ENCODE measurements at regions not wholly inside any gene's neighbourhood (a gene's known extent, or its start where the extent isn't known, plus 50 kb on each side); places are given as distances from the start of the nearest gene placed in this dataset.

GRCh38 chr1:173101589-173101988, 50.8 kb upstream of the TNFSF18 start:
- TF ChIP-seq, protein P1, sequence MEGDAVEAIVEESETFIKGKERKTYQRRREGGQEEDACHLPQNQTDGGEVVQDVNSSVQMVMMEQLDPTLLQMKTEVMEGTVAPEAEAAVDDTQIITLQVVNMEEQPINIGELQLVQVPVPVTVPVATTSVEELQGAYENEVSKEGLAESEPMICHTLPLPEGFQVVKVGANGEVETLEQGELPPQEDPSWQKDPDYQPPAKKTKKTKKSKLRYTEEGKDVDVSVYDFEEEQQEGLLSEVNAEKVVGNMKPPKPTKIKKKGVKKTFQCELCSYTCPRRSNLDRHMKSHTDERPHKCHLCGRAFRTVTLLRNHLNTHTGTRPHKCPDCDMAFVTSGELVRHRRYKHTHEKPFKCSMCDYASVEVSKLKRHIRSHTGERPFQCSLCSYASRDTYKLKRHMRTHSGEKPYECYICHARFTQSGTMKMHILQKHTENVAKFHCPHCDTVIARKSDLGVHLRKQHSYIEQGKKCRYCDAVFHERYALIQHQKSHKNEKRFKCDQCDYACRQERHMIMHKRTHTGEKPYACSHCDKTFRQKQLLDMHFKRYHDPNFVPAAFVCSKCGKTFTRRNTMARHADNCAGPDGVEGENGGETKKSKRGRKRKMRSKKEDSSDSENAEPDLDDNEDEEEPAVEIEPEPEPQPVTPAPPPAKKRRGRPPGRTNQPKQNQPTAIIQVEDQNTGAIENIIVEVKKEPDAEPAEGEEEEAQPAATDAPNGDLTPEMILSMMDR (optimal IDR thresholded peaks at IDR 0.05 in 1 of 3, IDR thresholded peaks at IDR 0.05 in 1 of 3, conservative IDR thresholded peaks at IDR 0.05 in 1 of 3; ENCODE audit: extremely low read depth in 1 of 3, insufficient read depth in 2 of 3, low read length in 3 of 3), result no peak
- no peak for TF ChIP-seq EZH2 (IDR thresholded peaks at IDR 0.05; ENCODE audit: low read length)

Data from keratinocyte (primary cell).